H1 (cell line): ENCODE measurements at regions not wholly inside any gene's neighbourhood (a gene's known extent, or its start where the extent isn't known, plus 50 kb on each side); places are given as distances from the start of the nearest gene placed in this dataset.

ENCODE experiments used
- CTCF ChIA-PET: fragments of 300-600 bp; sonication (Branson Sonifier 250); formaldehyde crosslinking; loops from one replicate; lab custom pipeline; 2021; ENCODE audit not compliant: partially characterized antibody; lab: Charles Lee
- POLR2A ChIA-PET: fragments of 300-600 bp; sonication (Branson Sonifier 250); formaldehyde crosslinking; loops from one replicate; lab custom pipeline; 2021; ENCODE audit warnings: inconsistent platforms; ENCODE audit not compliant: partially characterized antibody; lab: Charles Lee
- DNase-seq, 2 experiments: peaks; one replicate each; pipeline versions ENCODE4 v3.0.0 to v3.0.0-alpha.2; 2010 to 2022; ENCODE audit warnings: low spot score in 2 of 2, low read depth in 1 of 2, mixed read lengths in 1 of 2
- FAIRE-seq: peaks from 2 replicates; lab custom pipeline; 2011; peaks lifted over from hg19 to GRCh38; lab: Jason Lieb, UNC
- H2AFZ ChIP-seq: 2 replicates; pipeline ENCODE4 v1.8.1; 2012; ENCODE audit warnings: low read length, inconsistent platforms
- H2AK5ac ChIP-seq: 2 replicates; pipeline ENCODE4 v1.6.1; 2013; ENCODE audit warnings: low read depth, low read length
- H2BK120ac ChIP-seq: replicated peaks from 2 replicates; pipeline ENCODE3; 2013; ENCODE audit warnings: low read depth, low read length, inconsistent platforms
- H2BK12ac ChIP-seq: 2 replicates; pipeline ENCODE4 v1.6.1; 2013; ENCODE audit warnings: low read depth, low read length
- H2BK15ac ChIP-seq: 2 replicates; pipeline ENCODE4 v1.6.1; 2013; ENCODE audit warnings: low read length
- H2BK20ac ChIP-seq: 2 replicates; pipeline ENCODE4 v1.6.1; 2013; ENCODE audit warnings: low read length
- H2BK5ac ChIP-seq: 2 replicates; pipeline ENCODE4 v1.6.1; 2013; ENCODE audit warnings: low read depth, low read length
- H3K14ac ChIP-seq: 2 replicates; pipeline ENCODE4 v1.6.1; 2013; ENCODE audit warnings: inconsistent platforms; ENCODE audit not compliant: insufficient read length
- H3K18ac ChIP-seq: 2 replicates; pipeline ENCODE4 v1.6.1; 2013; ENCODE audit warnings: low read length; ENCODE audit errors: extremely low read depth
- H3K23ac ChIP-seq: 2 replicates; pipeline ENCODE4 v1.6.1; 2013; ENCODE audit warnings: inconsistent platforms; ENCODE audit not compliant: insufficient read length
- H3K23me2 ChIP-seq: 2 replicates; pipeline ENCODE4 v1.6.1; 2013; ENCODE audit warnings: low read depth, low read length
- H3K27ac ChIP-seq: 2 replicates; pipeline ENCODE4 v1.6.1; 2011; ENCODE audit warnings: low read depth, low read length, inconsistent platforms
- H3K27me3 ChIP-seq, 4 experiments: replicated peaks in 1 of 4; 1 replicate in 1 of 4; 2 replicates in 3 of 4; pipeline versions ENCODE4 v1.6.1 to v1.8.1; 2011 to 2013; ENCODE audit warnings: low read length in 3 of 4, mild to moderate bottlenecking in 3 of 4, inconsistent platforms in 2 of 4, mixed read lengths in 2 of 4, moderate library complexity in 1 of 4; ENCODE audit not compliant: control insufficient read depth in 3 of 4, insufficient read depth in 3 of 4; ENCODE audit errors: extremely low read depth in 1 of 4
- H3K36me3 ChIP-seq, 4 experiments: 2 replicates each; pipeline versions ENCODE4 v1.6.1 to v1.8.1; 2011 to 2013; ENCODE audit warnings: mild to moderate bottlenecking in 4 of 4, low read length in 3 of 4, moderate library complexity in 2 of 4, control low read depth in 1 of 4, inconsistent platforms in 1 of 4; ENCODE audit not compliant: insufficient read depth in 4 of 4, control insufficient read depth in 2 of 4
- H3K4ac ChIP-seq: replicated peaks from 2 replicates; pipeline ENCODE3; 2013; ENCODE audit warnings: low read length, low read depth, mixed read lengths, inconsistent platforms; ENCODE audit not compliant: insufficient read length
- H3K4me1 ChIP-seq, 4 experiments: replicated peaks in 1 of 4; 1 replicate in 1 of 4; 2 replicates in 3 of 4; pipeline versions ENCODE4 v1.6.1 to v1.8.1; 2011 to 2013; ENCODE audit warnings: low read length in 3 of 4, inconsistent platforms in 2 of 4, mixed read lengths in 1 of 4; ENCODE audit not compliant: insufficient read depth in 4 of 4, control insufficient read depth in 3 of 4
- H3K4me2 ChIP-seq, 2 experiments: 2 replicates each; pipeline versions ENCODE4 v1.6.1 to v1.8.1; 2011 to 2013; ENCODE audit warnings: low read depth in 2 of 2, low read length in 2 of 2, control low read depth in 1 of 2, inconsistent platforms in 1 of 2, mild to moderate bottlenecking in 1 of 2; ENCODE audit not compliant: insufficient read depth in 1 of 2
- H3K4me3 ChIP-seq, 4 experiments: fragments of 200-600, 300-600 bp in 1 of 4; sonication (generic), shearing (Covaris generic), sonication (Bioruptor Twin) in 1 of 4; 2 replicates each; pipeline versions ENCODE4 v1.5.1 to v1.8.1; 2011 to 2016; ENCODE audit warnings: low read length in 4 of 4, low read depth in 3 of 4, control low read depth in 2 of 4, inconsistent platforms in 2 of 4, mild to moderate bottlenecking in 2 of 4, mixed read lengths in 1 of 4, moderate library complexity in 1 of 4; ENCODE audit not compliant: insufficient read depth in 2 of 4; ENCODE audit errors: extremely low read depth in 1 of 4
- H3K56ac ChIP-seq: replicated peaks from 2 replicates; pipeline ENCODE3; 2013; ENCODE audit warnings: low read depth, mild to moderate bottlenecking, mixed read lengths, low read length, inconsistent platforms; ENCODE audit not compliant: insufficient read length
- H3K79me1 ChIP-seq: 2 replicates; pipeline ENCODE4 v1.6.1; 2013; ENCODE audit warnings: low read depth, low read length, control low read depth
- H3K79me2 ChIP-seq, 2 experiments: 2 replicates each; pipeline versions ENCODE4 v1.6.1 to v1.8.1; 2012 to 2013; ENCODE audit warnings: low read length in 2 of 2, mild to moderate bottlenecking in 2 of 2, inconsistent platforms in 1 of 2; ENCODE audit not compliant: insufficient read depth in 2 of 2, control insufficient read depth in 1 of 2
- H3K9ac ChIP-seq, 4 experiments: replicated peaks in 1 of 4; 1 replicate in 1 of 4; 2 replicates in 3 of 4; pipeline versions ENCODE4 v1.6.1 to v1.8.1; 2011 to 2013; ENCODE audit warnings: low read depth in 3 of 4, low read length in 3 of 4, control low read depth in 2 of 4, mild to moderate bottlenecking in 2 of 4, moderate library complexity in 2 of 4, inconsistent platforms in 1 of 4; ENCODE audit errors: extremely low read depth in 1 of 4
- H3K9me3 ChIP-seq, 2 experiments: 2 replicates each; pipeline versions ENCODE4 v1.6.1 to v1.8.1; 2012 to 2013; ENCODE audit warnings: mild to moderate bottlenecking in 2 of 2, moderate library complexity in 2 of 2, control low read depth in 1 of 2, inconsistent platforms in 1 of 2, low read depth in 1 of 2, low read length in 1 of 2, mixed read lengths in 1 of 2; ENCODE audit not compliant: insufficient read depth in 2 of 2
- H4K20me1 ChIP-seq, 2 experiments: replicated peaks in 1 of 2; 2 replicates each; pipeline versions ENCODE3 to v1.8.1; 2011 to 2013; ENCODE audit warnings: inconsistent platforms in 2 of 2, low read length in 2 of 2, mild to moderate bottlenecking in 1 of 2; ENCODE audit not compliant: insufficient read depth in 2 of 2, control insufficient read depth in 1 of 2
- H4K5ac ChIP-seq: 2 replicates; pipeline ENCODE4 v1.6.1; 2013; ENCODE audit warnings: low read length, low read depth, mixed read lengths, inconsistent platforms; ENCODE audit not compliant: insufficient read length
- H4K8ac ChIP-seq: 2 replicates; pipeline ENCODE4 v1.8.0; 2013; ENCODE audit warnings: mild to moderate bottlenecking, moderate library complexity, low read length, inconsistent platforms; ENCODE audit not compliant: insufficient read depth; ENCODE audit errors: extremely low read depth
- H4K91ac ChIP-seq: replicated peaks from 2 replicates; pipeline ENCODE3; 2013; ENCODE audit warnings: low read length, mixed read lengths, inconsistent platforms; ENCODE audit not compliant: insufficient read length
- BCL11A ChIP-seq, 2 experiments: IDR thresholded peaks; one replicate each; pipeline ENCODE4 v1.6.1; 2011; ENCODE audit warnings: low read depth in 2 of 2, low read length in 2 of 2, mild to moderate bottlenecking in 2 of 2
- CBX5 ChIP-seq: fragments of 300-800, 300-1000 bp; sonication (generic); IDR thresholded peaks from 2 replicates; pipeline ENCODE4 v1.7.1; 2016; ENCODE audit warnings: antibody characterized with exemption, low read length, low read depth
- TEAD4 ChIP-seq: IDR thresholded peaks from 2 replicates; pipeline ENCODE4 v1.6.1; 2012; ENCODE audit warnings: low read depth, low read length, inconsistent platforms, mixed read lengths
- WGBS, 2 experiments: shearing (Covaris generic) in 1 of 2; methylation state at CpG; one replicate each; pipeline versions ENCODE4 v1.1.6 to v1.1.7; 2013 to 2015; ENCODE audit warnings: low lambda C conversion rate in 2 of 2, mixed read lengths in 2 of 2, inconsistent platforms in 1 of 2, low coverage in 1 of 2, missing lambda C conversion rate in 1 of 2; ENCODE audit not compliant: insufficient replicate concordance in 2 of 2, insufficient coverage in 1 of 2, insufficient read length in 1 of 2; ENCODE audit errors: extremely low coverage in 1 of 2, missing lambda C conversion rate in 1 of 2; 5-methylcytosine and 5-hydroxymethylcytosine counted together

GRCh38 chr6:5846335-5846734 lies 160.4 kb downstream of the NRN1 start:
- CTCF ChIA-PET: no interaction called here
- TF ChIP-seq CBX5: no peak
- TF ChIP-seq BCL11A (IDR thresholded peaks at IDR 0.05; ENCODE audit: low read depth in 2 of 2, low read length in 2 of 2): no peak
- no peak for TF ChIP-seq TEAD4

More at GRCh38 chr6:5846335-5846734, 160.4 kb downstream of the NRN1 start:
- Histone ChIP-seq H3K9me3 (peaks cover 0 to 3% of the 10 kb centered on the region in 2 experiments; a peak in 1 of 4 replicates), H3K23ac (no peak overlapping the region), H3K79me2 (no peaks in the 10 kb centered on the region), H2BK12ac (no peak overlapping the region), H3K23me2 (peaks cover under 1% of the 10 kb centered on the region; the same call in 1 of the 2 replicates), H2AFZ (no peak overlapping the region), H3K18ac (no peak overlapping the region), H3K14ac (no peak overlapping the region), H4K8ac (no peak overlapping the region), H4K20me1 (peaks cover 0 to 6% of the 10 kb centered on the region in 2 experiments), H3K27ac (no peak overlapping the region), H3K4me2 (no peak overlapping the region), H3K27me3 (peaks cover 35 to 51% (median 45%) of the 10 kb centered on the region in 4 experiments), H2BK15ac (no peak overlapping the region), H2BK120ac (no peak overlapping the region), H2BK20ac (no peak overlapping the region), H3K4me3 (no peak overlapping the region), H3K9ac (no peak overlapping the region), H4K91ac (no peak overlapping the region), H3K56ac (no peak overlapping the region), H3K79me1 (no peaks in the 10 kb centered on the region), H3K4ac (no peak overlapping the region), H2AK5ac (no peak overlapping the region), H4K5ac (no peak overlapping the region), H3K36me3 (no peaks in the 10 kb centered on the region), H3K4me1 (peaks cover 1 to 15% (median 8%) of the 10 kb centered on the region in 4 experiments; a peak in 6 of 7 replicates), H2BK5ac (no peak overlapping the region)
- 90% methylated on average over 7 of the region's 7 CpGs; no CpG with 5 or more reads in 1 of the 2 experiments for WGBS, 2 experiments
- POLR2A ChIA-PET: no interaction called here
- FAIRE-seq (no peak), DNase-seq (no peak)
